C1 segment of cervical spinal cord (tissue), 14 donors: ENCODE measurements at regions not wholly inside any gene's neighbourhood (a gene's known extent, or its start where the extent isn't known, plus 50 kb on each side); places are given as distances from the start of the nearest gene placed in this dataset.
A peak's percentile ranks its signal among the peaks of the same experiment; 100 is the strongest.

Source experiments
- DNase-seq, 14 donors: peaks; one replicate each; lab custom pipeline; 2025; lab: John Stamatoyannopoulos, UW

DNA sequence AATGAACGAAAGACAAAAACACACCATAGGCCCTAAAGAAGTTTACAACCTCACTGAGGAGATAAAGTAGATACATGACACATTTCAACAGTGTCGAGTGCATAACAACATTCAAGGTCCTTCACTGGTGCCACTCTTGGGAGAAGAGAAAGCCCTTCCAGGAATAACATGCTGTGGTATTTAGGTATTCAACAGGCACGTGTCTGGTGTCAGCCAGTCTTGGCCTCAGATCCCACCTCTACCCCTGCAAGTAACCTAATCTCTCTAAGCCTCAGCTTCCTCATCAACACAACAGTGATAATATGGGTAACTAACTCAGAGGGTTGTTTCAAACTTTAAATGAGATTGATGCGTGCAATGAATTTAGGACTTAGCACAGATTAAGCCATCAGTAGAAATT, 235.0 kb upstream of the ZC3H12C start:
- no peak for DNase-seq

DNA sequence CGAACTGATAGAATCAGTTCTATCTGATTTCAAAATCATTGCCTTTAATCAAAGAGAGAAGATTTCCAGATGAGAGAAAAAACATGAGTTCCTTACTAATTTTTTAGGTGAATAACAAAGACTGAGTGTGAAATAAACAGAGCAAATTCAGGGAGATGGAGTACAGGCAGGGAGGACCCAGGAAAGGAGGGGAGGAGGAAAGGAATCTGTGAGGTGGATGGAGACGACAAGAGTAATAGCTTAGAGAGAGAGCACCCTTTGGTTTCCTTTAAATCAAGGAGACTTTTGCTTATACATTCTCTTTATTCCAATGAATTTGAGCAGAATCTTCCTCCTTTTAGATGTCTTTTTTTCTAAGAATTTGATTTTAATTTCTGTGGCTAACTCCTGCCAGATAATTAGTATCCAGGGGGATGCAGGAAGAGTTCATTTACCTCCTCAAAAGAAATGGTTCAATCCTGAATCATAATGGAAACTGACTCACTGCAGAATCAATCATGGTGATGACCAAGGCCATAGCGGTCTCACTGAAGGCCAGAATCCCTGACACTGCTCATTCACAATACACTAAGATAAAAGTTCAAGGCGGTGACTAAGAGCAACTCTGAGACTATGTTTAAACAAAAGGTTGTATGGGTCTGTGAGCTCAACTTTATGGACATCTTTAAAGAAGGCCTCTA, 234.0 kb upstream of the ZC3H12C start:
- no peak for DNase-seq

DNA sequence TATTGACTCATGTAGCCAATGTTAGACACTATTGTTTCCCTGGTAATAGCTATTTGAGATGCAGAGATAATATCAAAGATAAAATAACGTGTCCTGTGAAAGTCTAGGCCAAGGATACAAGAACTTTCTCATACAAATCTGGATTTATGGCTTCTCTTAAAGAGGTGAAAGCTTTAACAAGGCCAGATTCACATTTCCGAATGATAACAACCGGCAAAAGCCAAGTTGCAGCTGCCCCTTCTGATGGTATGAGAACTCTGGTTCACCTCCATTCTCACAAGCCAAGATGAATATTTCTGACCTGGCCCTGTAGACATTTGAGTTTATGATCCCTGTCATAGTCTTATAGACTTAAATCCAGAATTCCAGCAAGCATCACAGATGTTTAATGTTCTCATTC, 230.4 kb upstream of the ZC3H12C start:
- no peak for DNase-seq

DNA sequence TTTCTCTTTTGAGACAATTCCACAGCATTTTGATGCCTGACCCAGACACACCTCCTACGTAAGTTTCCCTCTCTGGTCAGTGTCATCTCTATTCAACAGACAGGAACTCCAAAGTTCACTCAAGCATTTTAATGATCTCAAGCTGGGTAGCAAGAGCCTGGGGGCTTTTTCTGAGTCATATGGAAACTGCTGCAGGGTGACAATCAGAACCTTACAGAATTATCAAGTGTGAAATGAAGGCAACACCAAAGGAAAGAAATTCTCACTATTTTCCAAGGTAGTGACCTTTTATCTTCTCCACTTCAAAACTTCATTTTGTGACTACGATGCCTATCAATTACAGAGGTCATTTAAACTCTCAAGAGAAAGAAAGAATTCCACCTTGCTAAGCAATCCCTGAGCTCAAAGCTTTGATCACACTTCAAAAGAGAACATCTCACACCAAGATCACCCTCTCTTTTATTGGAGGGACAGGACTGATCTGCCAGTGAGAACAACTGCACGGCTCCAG, 229.0 kb upstream of the ZC3H12C start:
- no peak for DNase-seq

DNA sequence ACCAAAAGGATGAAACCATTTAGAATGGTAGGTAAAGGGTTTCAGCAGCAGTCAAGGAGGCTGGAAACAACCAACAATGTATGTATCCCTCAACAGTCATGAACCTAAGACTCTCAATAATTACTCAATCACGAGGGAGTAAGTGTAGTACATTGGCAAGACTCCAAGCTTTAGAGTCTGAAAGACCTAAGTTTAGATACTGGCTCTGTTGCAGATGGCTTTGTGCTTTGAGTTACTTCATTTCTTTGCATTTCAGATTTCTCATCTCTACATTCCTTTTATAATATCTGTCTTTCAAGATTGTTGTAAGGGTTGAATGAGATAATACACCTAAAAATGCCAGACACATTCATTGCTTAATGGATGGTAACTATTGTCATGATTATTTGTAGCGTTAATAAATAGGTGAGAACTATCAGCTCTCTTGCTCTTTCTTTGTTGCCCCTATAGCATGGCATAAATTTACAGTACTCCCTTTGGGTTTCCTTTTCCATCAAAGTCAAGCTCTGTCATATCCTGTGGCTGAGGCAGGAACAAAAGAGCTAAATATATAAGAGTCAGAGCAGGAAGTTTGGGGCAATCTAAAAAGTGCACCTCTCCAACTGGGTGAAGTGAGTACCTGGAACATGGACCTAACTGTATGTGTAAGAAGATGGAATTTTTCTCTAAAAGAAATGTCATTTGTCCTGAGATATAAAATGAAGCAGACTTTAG, 228.2 kb upstream of the ZC3H12C start:
- DNase-seq, result no peak

DNA sequence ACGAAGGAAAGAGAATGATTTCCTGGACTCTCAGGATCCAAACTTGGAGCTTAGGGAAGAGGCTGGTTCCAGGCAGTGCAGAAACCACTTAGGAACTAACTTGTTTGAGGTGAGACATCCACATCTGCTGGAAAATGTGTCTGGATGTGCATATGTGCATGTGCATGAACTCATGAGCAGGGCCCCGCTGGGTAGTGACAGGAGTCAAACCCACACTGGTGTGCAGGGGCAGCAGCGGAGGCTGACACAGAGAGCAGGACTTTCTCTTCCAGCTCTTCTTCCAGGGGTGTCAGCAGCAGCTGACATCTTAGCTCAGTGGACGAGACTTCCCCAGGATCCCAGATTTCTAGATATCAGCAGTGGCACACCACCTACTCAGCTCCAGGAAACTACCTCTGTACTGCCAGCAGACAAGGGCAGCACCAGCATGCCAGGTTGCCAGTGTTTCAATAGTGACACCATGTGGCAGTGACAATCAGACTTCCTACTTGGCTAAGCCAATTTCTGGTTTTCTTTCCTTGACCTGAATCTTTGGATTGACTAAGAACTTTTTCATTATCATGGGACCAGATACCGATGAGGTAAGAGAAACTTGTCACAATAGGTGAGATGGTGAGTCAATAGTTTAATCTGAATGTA, 227.5 kb upstream of the ZC3H12C start:
- DNase-seq, result peak in 1 of 14 donors; percentile 48

DNA sequence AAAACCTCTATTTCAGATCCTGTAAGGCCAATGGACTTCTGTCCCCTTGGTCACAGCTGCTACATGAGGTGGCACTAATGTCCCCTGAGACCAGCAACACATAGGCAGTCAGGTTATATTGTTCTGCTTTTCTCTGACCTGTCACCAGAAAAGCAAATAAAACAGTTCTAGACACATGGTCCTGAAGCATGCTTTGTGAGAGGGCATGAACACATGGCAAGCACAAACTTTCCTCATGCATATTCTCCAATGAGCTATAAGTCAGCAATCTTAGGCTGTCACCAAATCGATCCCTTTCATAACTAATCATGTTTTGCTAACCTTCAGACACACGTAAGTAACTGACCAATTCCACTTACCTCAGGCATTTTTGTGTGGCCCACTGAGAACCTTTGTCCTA, 225.4 kb upstream of the ZC3H12C start:
- no peak for DNase-seq

DNA sequence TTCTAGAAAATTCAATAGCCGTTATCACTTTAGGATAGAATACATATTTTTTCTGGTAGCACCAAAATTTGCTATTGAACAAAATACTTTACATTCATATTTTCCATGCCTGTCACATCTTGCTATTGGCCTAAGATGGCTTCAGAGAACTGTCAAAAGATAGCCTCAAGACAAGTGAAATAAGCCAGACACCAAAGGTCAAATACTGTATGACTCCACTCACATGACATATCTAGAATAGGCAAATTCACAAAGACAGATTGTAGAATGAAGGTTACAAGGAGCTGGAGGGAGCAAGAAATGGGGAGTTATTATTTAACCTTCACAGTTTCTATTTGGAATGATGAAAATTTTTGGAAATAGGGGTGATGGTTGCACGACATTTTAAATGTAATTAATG, 223.7 kb upstream of the ZC3H12C start:
- no peak for DNase-seq

DNA sequence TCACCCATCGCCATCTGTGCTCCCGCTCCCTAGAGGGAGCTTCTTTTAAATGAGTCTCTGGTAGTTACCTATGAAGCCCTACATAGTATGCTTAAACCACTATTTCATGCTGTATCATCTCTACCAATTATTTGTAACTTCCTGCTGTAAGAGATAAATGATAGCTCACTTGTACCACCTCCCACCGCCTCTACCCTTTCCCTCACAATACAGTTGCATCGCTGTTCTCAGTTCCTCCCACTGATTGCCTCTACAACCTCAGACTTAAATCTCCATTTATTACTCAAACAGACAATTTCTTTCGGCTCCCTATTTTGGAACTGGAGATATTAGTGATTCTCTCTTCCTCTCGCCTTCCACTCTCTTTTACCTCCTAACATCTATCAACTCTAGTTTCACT, 222.9 kb upstream of the ZC3H12C start:
- DNase-seq, result no peak

DNA sequence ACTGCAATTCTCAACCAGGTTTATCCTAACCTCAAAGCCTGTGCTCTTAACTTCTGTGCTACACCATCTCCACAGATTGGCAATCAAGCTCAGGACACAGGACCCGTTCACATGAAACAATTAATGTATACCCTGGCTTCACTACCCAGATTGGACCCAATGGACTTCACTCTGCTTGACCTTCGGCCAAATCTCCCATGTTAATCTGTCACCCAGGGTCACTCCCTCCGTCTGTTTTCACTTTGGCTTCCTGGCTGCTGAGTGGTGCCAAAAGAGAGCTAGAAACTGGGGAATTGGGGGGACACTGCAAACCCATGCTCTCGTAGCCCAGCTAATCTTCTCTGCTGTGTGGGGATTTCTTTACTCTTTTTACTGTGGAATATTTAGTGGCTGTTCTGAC, 216.1 kb upstream of the ZC3H12C start:
- DNase-seq, result no peak

DNA sequence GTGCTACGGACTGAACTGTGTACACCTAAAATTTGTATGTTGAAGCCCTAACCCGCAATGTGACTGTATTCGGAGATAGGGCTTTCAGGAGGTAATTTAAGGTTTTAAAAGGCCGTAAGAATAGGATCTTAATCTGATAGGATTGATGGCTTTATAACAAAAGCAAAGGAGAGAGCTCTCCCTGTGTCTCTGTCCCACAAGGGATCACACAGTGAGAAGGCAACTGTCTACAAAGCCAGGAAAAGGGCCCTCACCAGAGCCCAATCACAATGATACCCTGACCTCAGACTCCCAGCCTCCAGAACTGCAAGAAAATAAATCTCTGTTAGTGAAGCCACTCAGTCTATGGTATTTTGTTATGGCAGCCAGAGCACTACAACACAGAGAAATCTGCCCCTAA, 208.7 kb upstream of the ZC3H12C start:
- no peak for DNase-seq

DNA sequence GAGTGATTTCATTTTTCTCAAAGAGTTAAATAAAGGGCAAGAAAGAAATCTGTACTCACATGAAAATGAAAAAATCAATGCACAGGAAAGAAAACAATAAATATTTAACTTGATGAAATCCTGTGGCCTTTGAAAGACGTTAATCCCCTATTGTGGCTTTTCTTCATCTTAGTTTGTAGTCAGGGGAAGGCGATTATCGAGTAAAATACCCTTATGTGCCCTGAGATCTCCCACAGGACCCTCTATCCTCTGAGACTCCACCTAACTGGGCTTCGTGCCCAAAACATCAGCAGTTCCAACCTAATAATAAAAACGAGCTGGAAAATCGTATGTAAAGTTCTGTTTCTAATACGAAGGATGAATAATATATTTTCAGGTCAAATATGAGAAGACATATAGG, 208.2 kb upstream of the ZC3H12C start:
- DNase-seq, result no peak

DNA sequence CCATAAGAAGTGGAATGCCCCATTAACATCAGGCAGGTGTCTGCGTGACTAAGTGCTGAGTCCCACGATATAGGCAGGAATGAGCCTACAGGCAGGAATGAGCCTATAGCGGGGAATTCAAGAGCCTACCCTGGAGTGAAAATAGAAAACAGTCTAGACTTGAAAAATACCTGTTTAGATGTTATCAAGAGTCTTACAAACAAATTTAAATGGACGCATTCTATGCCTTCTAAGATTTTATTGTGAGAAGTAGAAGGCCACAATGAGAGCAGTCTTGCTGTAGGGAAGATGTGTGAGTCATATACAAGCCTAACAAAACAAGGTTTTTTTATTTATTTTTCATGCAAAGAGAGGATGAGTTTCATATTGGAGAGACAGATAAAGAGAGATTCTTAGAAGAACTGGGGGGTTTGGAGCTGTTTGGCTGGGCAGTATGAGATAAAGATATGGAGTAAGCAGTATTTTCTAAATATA, 200.8 kb upstream of the ZC3H12C start:
- DNase-seq, result no peak

DNA sequence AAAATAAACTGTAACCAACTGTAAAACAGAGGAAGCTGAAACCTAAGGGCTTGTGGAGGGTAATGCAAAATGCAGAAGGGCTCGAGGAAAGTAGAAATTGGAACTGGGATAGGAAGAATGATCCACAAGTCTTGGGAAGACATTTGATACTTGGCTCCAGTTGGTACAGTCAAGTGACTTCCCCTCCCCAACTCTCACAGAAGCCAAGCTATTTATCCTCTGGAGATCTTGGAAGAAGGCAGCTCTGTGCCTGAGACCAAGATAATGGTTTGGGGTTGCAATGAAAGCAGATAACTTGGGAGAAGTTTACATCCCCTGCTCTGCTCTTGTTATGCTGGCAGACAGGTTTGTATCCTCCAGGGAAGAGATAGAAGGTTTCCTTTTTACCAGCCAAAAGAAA, 198.9 kb upstream of the ZC3H12C start:
- no peak for DNase-seq

DNA sequence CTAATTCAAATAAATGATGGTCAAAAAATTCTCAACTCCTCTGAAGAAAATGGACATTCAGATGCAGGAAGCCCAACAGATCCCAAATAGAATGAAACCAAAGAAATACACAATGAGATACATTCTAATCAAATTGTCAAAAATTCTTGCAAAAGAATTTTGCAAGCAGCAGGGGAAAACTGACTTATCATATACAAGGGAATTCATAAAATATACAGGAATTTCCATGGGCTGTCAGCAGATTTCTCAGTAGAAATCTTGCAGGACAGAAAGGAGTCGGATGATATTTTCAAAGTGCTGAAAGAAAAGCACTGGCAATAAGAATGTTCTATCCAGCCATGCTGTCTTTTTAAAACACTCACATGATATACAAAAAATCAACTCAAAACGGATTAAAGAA, 194.6 kb upstream of the ZC3H12C start:
- DNase-seq, result no peak

DNA sequence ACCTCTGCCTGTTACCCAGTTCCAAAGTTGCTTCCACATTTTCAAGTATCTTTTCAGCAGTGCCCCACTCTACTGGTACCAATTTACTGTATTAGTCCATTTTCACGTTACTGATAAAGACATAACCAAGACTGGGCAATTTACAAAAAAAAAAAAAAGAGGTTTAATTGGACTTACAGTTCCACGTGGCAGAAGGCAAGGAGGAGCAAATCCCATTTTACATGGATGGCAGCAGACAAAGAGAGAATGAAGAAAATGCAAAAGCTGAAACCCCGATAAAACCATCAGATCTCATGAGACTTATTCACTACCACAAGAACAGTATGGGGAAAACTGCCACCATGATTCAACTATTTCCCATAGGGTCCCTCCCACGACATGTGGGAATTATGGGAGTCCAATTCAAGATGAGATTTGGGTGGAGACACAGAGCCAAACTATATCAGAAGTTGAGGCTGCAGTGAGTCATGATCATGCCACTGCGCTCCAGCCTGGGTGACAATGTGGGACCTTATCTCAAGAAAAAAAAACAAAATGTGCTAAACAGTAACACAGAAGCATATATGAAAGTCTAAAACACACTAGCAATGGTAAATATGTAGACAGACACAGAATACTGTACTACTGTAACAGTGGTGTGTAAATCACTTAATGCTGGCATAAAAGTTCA, 190.3 kb upstream of the ZC3H12C start:
- no peak for DNase-seq

DNA sequence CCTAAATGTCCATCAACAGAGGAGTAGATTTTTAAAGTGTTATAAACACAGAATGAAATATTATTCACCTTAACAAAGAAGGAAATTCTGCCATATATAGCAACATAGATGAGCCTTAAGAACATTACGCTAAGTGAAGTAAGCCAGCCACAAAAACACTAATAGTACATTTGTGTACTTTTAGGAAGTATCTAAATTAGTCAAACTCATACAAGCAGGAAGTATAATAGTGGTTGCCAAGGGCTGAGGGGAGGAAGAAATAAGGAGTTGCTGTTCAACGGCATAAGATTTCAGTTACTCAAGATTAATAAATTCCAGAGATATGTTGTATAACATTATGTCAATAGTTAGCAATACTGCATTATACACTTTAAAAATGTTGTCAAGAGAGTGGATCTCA, 181.7 kb upstream of the ZC3H12C start:
- DNase-seq, result no peak

DNA sequence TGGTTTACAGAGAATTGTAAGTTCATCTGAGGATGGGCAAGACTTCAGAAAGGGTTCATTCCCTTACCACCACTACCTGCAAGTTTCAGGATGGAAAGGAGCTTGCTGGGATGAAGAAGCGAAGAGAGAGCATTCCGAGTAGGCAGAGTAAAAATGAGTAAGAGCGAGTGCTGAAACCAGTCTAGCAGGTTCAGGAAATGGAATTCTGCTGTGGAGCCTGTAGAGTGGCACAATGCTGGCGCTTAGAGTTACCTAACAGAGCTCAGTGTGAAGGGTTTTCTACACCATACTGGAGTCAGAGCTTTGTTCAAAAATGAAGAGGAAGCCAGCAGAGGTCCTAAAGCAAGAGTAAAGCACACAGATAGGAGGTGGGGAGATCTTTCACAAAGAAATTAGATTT, 179.2 kb upstream of the ZC3H12C start:
- DNase-seq, result no peak

DNA sequence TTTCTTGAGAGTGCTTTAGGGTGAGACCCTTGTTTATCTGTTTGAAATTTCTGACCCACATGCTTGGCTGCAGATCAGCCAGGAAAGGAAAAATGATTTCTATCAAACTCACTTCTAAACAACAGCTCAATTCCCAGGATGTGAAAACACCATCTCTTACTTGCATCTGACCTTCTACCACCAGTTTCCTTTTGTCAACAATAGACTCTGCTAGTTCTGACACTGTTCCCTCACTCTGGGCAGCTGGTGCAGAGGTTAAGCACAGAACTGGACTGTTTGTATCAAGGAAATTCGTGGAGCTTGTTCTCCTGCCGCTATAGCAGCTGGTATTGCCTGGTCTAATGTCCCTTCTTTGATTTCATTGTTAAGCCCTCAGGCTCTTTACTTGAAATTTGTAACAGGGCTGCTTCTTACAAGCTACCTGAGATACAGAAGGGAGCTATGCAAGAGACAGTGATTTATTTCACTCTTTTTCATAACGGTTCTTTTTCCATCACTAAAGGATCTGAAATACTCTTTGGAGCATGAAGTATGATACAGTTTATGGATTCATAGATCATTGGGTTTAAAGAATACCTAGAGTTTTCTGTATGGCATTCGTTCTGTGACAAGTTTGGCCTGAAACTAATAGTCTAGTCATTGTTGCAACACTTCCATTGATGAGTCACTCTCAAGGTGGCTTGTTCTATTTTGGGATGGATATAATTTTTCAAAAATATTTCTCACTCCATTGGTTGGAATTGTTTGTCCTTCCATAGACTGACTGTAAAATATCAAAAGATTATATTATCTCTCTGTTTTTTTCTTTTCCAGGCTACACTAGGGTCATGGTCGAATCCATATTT, 178.2 kb upstream of the ZC3H12C start:
- DNase-seq, result no peak

DNA sequence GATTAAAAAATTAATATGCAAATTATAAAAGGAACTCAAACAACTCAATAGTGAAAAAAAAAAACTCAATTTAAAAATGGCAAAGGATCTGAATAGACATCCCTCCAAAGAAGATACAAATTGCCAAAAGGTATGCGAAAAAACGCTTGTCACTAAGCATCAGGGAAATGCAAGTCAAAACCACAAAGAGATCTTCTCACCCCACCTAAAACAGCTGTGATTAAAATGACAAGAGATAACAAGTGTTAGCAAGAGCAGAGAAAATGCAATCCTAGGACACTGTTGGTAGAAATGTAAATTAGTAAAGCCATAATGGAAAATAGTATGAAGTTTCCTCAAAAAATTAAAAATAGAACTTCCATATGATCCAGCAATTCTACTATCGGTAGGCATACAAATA, 166.3 kb upstream of the ZC3H12C start:
- no peak for DNase-seq

DNA sequence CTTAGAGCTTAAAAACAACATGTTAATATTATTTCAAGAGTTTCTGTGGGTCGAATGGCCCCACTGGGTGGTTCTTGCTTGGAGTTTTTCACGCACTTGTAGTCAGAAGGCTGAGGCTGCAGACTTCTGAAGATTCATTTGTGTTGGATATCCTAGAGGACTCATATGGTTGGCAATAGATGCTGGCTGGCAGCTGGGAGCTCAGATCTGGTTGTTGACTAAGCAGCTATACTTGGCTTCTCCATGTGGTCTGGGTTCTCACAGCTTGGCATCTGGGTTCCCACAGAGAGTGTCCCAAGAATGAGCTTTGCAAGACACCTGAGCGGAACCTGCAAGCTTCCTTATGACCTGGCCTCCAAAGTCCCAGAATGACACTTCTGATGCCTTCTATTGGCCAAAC, 163.9 kb upstream of the ZC3H12C start:
- no peak for DNase-seq
